MM.1S (cell line): ENCODE measurements at regions not wholly inside any gene's neighbourhood (a gene's known extent, or its start where the extent isn't known, plus 50 kb on each side); places are given as distances from the start of the nearest gene placed in this dataset.

Source experiments
- DNase-seq: peaks from one replicate; pipeline ENCODE4 v3.0.0-alpha.2; 2015
- H2AFZ ChIP-seq: fragments of 300-600 bp; sonication (generic); 2 replicates; pipeline ENCODE4 v1.6.0; 2016; ENCODE audit warnings: antibody characterized with exemption, low read length
- H3F3A ChIP-seq: fragments of 300-600 bp; sonication (generic); 2 replicates; pipeline ENCODE4 v1.6.1; 2016; ENCODE audit warnings: mild to moderate bottlenecking, antibody characterized with exemption, low read length, moderate library complexity, mixed read lengths; ENCODE audit not compliant: insufficient read depth
- H3K27ac ChIP-seq: fragments of 300-600 bp; sonication (generic); 2 replicates; pipeline ENCODE4 v1.5.1; 2016; ENCODE audit warnings: mild to moderate bottlenecking, low read length
- H3K27me3 ChIP-seq: fragments of 300-600 bp; sonication (generic); replicated peaks from 2 replicates; pipeline ENCODE4 v1.6.0; 2016; ENCODE audit warnings: low read length; ENCODE audit not compliant: insufficient read depth
- H3K36me3 ChIP-seq: fragments of 300-600 bp; sonication (generic); replicated peaks from 2 replicates; pipeline ENCODE4 v1.6.1; 2016; ENCODE audit warnings: mild to moderate bottlenecking, low read length, mixed read lengths; ENCODE audit not compliant: insufficient read depth
- H3K4me1 ChIP-seq: fragments of 300-600 bp; sonication (generic); 2 replicates; pipeline ENCODE4 v1.6.1; 2016; ENCODE audit warnings: low read length, mixed read lengths
- H3K4me2 ChIP-seq: fragments of 300-600 bp; sonication (generic); 2 replicates; pipeline ENCODE4 v1.6.0; 2016; ENCODE audit warnings: low read depth, low read length
- H3K4me3 ChIP-seq: fragments of 300-600 bp; sonication (generic); 2 replicates; pipeline ENCODE4 v1.5.1; 2016; ENCODE audit warnings: low read length, mixed read lengths
- H3K79me2 ChIP-seq: fragments of 300-600 bp; sonication (generic); 2 replicates; pipeline ENCODE4 v1.6.1; 2016; ENCODE audit warnings: mixed run types, low read length, mixed read lengths
- H3K9ac ChIP-seq: fragments of 300-600 bp; sonication (generic); 2 replicates; pipeline ENCODE4 v1.6.1; 2016; ENCODE audit warnings: low read length, mixed read lengths
- H3K9me2 ChIP-seq: fragments of 300-600 bp; sonication (generic); replicated peaks from 2 replicates; pipeline ENCODE4 v1.6.1; 2016; ENCODE audit warnings: mild to moderate bottlenecking, low read length, mixed read lengths; ENCODE audit not compliant: insufficient read depth
- H3K9me3 ChIP-seq: fragments of 300-600 bp; sonication (generic); replicated peaks from 2 replicates; pipeline ENCODE4 v1.6.1; 2016; ENCODE audit warnings: mild to moderate bottlenecking, low read length, mixed read lengths; ENCODE audit not compliant: insufficient read depth
- H4K20me1 ChIP-seq: fragments of 300-600 bp; sonication (generic); 2 replicates; pipeline ENCODE4 v1.6.1; 2016; ENCODE audit warnings: mild to moderate bottlenecking, low read length, moderate library complexity, mixed read lengths; ENCODE audit not compliant: insufficient read depth
- CTCF ChIP-seq: fragments of 300-600 bp; sonication (generic); IDR thresholded peaks from 2 replicates; pipeline ENCODE4 v1.5.1; 2016; ENCODE audit warnings: antibody characterized with exemption, low read length, mixed read lengths
- EZH2 ChIP-seq: fragments of 300-600 bp; sonication (generic); optimal IDR thresholded peaks from 2 replicates; pipeline ENCODE3; 2017; ENCODE audit warnings: low read depth, mild to moderate bottlenecking, antibody characterized with exemption, low read length, mixed read lengths
- EZH2phosphoT487 ChIP-seq: fragments of 300-600 bp; sonication (generic); IDR thresholded peaks from 2 replicates; pipeline ENCODE4 v1.6.1; 2018; ENCODE audit warnings: antibody characterized with exemption, low read length

GRCh38 chr13:99692854-99693253 lies 191.6 kb downstream of the TM9SF2 start:
- H3F3A ChIP-seq: no peaks in the 10 kb centered on the region
- H3K9me3 ChIP-seq: no peaks in the 10 kb centered on the region
- no peak for DNase-seq
- no peaks in the 10 kb centered on the region for H3K79me2 ChIP-seq
- no peak overlapping the region for H3K4me2 ChIP-seq
- H3K9ac ChIP-seq: no peak overlapping the region
- no peaks in the 10 kb centered on the region for H4K20me1 ChIP-seq
- no peaks in the 10 kb centered on the region for H3K27me3 ChIP-seq
- no peaks in the 10 kb centered on the region for H3K4me1 ChIP-seq
- TF ChIP-seq EZH2: no peak
- no peak for TF ChIP-seq EZH2phosphoT487
- no peak for TF ChIP-seq CTCF
- H3K36me3 ChIP-seq: no peaks in the 10 kb centered on the region
- no peak overlapping the region for H3K4me3 ChIP-seq
- H3K9me2 ChIP-seq: no peaks in the 10 kb centered on the region
- no peak overlapping the region for H2AFZ ChIP-seq
- H3K27ac ChIP-seq: no peak overlapping the region

- Histone ChIP-seq H3K4me1 (no peaks in the 10 kb centered on the region), H3K9me3 (no peaks in the 10 kb centered on the region), H3K27me3 (no peaks in the 10 kb centered on the region), H3K4me2 (no peak overlapping the region), H3K4me3 (no peak overlapping the region), H2AFZ (no peak overlapping the region), H3K36me3 (no peaks in the 10 kb centered on the region), H3K9me2 (no peaks in the 10 kb centered on the region), H3K27ac (no peak overlapping the region), H3K9ac (no peak overlapping the region), H3F3A (no peaks in the 10 kb centered on the region), H3K79me2 (no peaks in the 10 kb centered on the region), H4K20me1 (no peaks in the 10 kb centered on the region)
- DNase-seq: no peak
- TF ChIP-seq CTCF (no peak), EZH2phosphoT487 (no peak), EZH2 (no peak)
These were observed 190.3 kb downstream of the TM9SF2 start for GRCh38 chr13:99691552-99691951.

- DNase-seq: no peak
- no peaks in the 10 kb centered on the region for H4K20me1 ChIP-seq
- no peaks in the 10 kb centered on the region for H3K9me3 ChIP-seq
- H3K9me2 ChIP-seq: no peaks in the 10 kb centered on the region
- H3F3A ChIP-seq: no peaks in the 10 kb centered on the region
- no peak overlapping the region for H3K9ac ChIP-seq
- H3K4me3 ChIP-seq: no peak overlapping the region
- no peaks in the 10 kb centered on the region for H3K27me3 ChIP-seq
- H3K4me1 ChIP-seq: no peaks in the 10 kb centered on the region
- no peak overlapping the region for H3K4me2 ChIP-seq
- H2AFZ ChIP-seq: no peak overlapping the region
- no peaks in the 10 kb centered on the region for H3K79me2 ChIP-seq
- H3K27ac ChIP-seq: no peak overlapping the region
- H3K36me3 ChIP-seq: no peaks in the 10 kb centered on the region
- TF ChIP-seq CTCF: no peak
- TF ChIP-seq EZH2: no peak
- TF ChIP-seq EZH2phosphoT487: no peak
These were observed 189.3 kb downstream of the TM9SF2 start for GRCh38 chr13:99690426-99691174.
